Fibroblast of lung (primary cell): ENCODE measurements at regions not wholly inside any gene's neighbourhood (a gene's known extent, or its start where the extent isn't known, plus 50 kb on each side); places are given as distances from the start of the nearest gene placed in this dataset.

Source experiments
- DNase-seq, 2 donors: peaks; one replicate each; pipeline versions ENCODE4 v3.0.0 to v3.0.0-alpha.2; 2010; ENCODE audit warnings: low read depth in 2 of 2
- H2AFZ ChIP-seq: 2 replicates; pipeline ENCODE4 v1.5.1; 2012; ENCODE audit warnings: low read length, control low read depth, inconsistent platforms
- H3K27ac ChIP-seq: 2 replicates; pipeline ENCODE4 v1.5.1; 2011; ENCODE audit warnings: low read length, control low read depth; ENCODE audit not compliant: insufficient read depth
- H3K27me3 ChIP-seq: 2 replicates; pipeline ENCODE4 v1.5.1; 2011; ENCODE audit warnings: mild to moderate bottlenecking, low read length; ENCODE audit not compliant: control insufficient read depth, insufficient read depth
- H3K36me3 ChIP-seq: 2 replicates; pipeline ENCODE4 v1.5.1; 2011; ENCODE audit warnings: low read length; ENCODE audit not compliant: control insufficient read depth, insufficient read depth
- H3K4me1 ChIP-seq: 2 replicates; pipeline ENCODE4 v1.5.1; 2011; ENCODE audit warnings: low read length; ENCODE audit not compliant: control insufficient read depth, insufficient read depth; ENCODE audit errors: extremely low read depth
- H3K4me2 ChIP-seq: 2 replicates; pipeline ENCODE4 v1.5.1; 2011; ENCODE audit warnings: low read length, control low read depth; ENCODE audit not compliant: insufficient read depth; ENCODE audit errors: extremely low read depth
- H3K4me3 ChIP-seq, 4 experiments: fragments of 200-600 bp in 1 of 4; sonication (generic) in 1 of 4; replicated peaks in 1 of 4; 2 replicates each; pipeline ENCODE4 v1.5.1; 2011 to 2016; ENCODE audit warnings: low read length in 4 of 4, low read depth in 3 of 4, mild to moderate bottlenecking in 3 of 4, control low read depth in 2 of 4, inconsistent platforms in 1 of 4, mixed read lengths in 1 of 4; ENCODE audit not compliant: insufficient read depth in 1 of 4; ENCODE audit errors: control extremely low read depth in 1 of 4
- H3K79me2 ChIP-seq: 2 replicates; pipeline ENCODE4 v1.5.1; 2012; ENCODE audit warnings: mild to moderate bottlenecking, low read length, inconsistent platforms; ENCODE audit not compliant: control insufficient read depth, insufficient read depth
- H3K9ac ChIP-seq: 2 replicates; pipeline ENCODE4 v1.5.1; 2011; ENCODE audit warnings: mild to moderate bottlenecking, low read length, control low read depth; ENCODE audit not compliant: insufficient read depth
- H3K9me3 ChIP-seq: 2 replicates; pipeline ENCODE4 v1.5.1; 2012; ENCODE audit warnings: low read depth, low read length; ENCODE audit not compliant: control insufficient read depth, insufficient read depth
- H4K20me1 ChIP-seq: 2 replicates; pipeline ENCODE4 v1.5.1; 2011; ENCODE audit warnings: low read length; ENCODE audit not compliant: control insufficient read depth, insufficient read depth; ENCODE audit errors: extremely low read depth
- EZH2 ChIP-seq: IDR thresholded peaks from 2 replicates; pipeline ENCODE4 v1.5.1; 2012; ENCODE audit warnings: low read length, control low read depth, mild to moderate bottlenecking; ENCODE audit errors: missing control alignments
- TF ChIP-seq, protein P1 (sequence below), 2 donors: IDR thresholded peaks in 1 of 2; conservative IDR thresholded peaks in 1 of 2; 1 replicate in 1 of 2; 2 replicates in 1 of 2; pipeline ENCODE4 v1.5.1; 2011 to 2012; ENCODE audit warnings: low read length in 2 of 2, control low read depth in 1 of 2, inconsistent platforms in 1 of 2, low read depth in 1 of 2, mild to moderate bottlenecking in 1 of 2

DNA sequence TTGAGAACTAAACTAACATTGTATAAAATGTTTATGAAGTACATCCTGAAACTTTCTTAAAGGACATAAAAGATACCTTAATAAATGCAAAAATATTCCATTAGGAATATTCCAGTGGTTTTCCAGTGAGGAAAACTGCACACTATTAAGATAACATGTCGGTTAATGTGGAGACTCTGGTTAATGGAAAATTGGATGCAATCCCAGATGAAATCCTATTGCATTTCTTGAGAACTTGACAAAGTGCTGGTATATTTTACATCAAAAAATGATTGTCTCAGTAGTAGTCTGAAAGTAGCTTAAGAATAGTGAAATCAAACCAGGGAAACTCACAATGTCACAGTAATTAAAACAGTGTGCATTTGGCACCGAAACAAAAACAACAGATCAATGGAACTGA, 202.5 kb upstream of the MON1B start:
- Histone ChIP-seq H2AFZ (no peak overlapping the region), H4K20me1 (no peaks in the 10 kb centered on the region), H3K4me1 (no peaks in the 10 kb centered on the region)

DNA sequence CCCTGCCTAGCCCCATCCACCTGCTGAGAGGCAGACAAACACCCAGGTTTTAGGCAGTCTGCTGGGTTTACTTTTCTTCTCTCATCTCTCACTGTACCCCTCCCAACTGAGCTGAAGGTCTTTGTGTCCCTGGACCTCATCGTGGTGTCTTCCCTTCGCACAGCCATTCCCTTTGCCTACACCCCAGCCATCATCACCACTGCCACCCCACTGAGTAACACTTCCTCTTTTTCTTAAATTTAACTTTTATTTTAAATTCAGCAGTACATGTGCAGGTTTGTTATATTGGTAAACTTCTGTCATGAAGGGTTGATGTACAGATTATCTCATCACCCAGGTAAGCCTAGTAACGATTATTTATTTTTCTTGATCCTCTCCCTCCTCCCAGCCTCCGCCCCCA, 188.3 kb upstream of the MON1B start:
- H3K9ac ChIP-seq, result no peak overlapping the region
- no peak overlapping the region for H3K4me2 ChIP-seq
- H3K27me3 ChIP-seq, result no peaks in the 10 kb centered on the region
- H3K4me1 ChIP-seq, result no peaks in the 10 kb centered on the region
- H3K4me3 ChIP-seq, result no peak overlapping the region
- no peaks in the 10 kb centered on the region for H3K79me2 ChIP-seq
- no peaks in the 10 kb centered on the region for H4K20me1 ChIP-seq
- H3K9me3 ChIP-seq, result no peaks in the 10 kb centered on the region
- no peak for DNase-seq
- H3K27ac ChIP-seq, result no peak overlapping the region
- H3K36me3 ChIP-seq, result no peaks in the 10 kb centered on the region
- no peak for TF ChIP-seq EZH2
- no peak overlapping the region for H2AFZ ChIP-seq

More for the DNA sequence above, 202.5 kb upstream of the MON1B start:
- Histone ChIP-seq H3K9ac (no peak overlapping the region), H3K9me3 (no peaks in the 10 kb centered on the region), H3K79me2 (no peaks in the 10 kb centered on the region), H3K27me3 (no peaks in the 10 kb centered on the region), H3K36me3 (no peaks in the 10 kb centered on the region), H3K4me2 (no peak overlapping the region), H3K27ac (no peak overlapping the region), H3K4me3 (no peak overlapping the region)
- no peak for DNase-seq
- TF ChIP-seq, protein P1, sequence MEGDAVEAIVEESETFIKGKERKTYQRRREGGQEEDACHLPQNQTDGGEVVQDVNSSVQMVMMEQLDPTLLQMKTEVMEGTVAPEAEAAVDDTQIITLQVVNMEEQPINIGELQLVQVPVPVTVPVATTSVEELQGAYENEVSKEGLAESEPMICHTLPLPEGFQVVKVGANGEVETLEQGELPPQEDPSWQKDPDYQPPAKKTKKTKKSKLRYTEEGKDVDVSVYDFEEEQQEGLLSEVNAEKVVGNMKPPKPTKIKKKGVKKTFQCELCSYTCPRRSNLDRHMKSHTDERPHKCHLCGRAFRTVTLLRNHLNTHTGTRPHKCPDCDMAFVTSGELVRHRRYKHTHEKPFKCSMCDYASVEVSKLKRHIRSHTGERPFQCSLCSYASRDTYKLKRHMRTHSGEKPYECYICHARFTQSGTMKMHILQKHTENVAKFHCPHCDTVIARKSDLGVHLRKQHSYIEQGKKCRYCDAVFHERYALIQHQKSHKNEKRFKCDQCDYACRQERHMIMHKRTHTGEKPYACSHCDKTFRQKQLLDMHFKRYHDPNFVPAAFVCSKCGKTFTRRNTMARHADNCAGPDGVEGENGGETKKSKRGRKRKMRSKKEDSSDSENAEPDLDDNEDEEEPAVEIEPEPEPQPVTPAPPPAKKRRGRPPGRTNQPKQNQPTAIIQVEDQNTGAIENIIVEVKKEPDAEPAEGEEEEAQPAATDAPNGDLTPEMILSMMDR (conservative IDR thresholded peaks at IDR 0.05 in 1 of 2, IDR thresholded peaks at IDR 0.05 in 1 of 2; ENCODE audit: low read depth in 1 of 2, low read length in 2 of 2), result no peak
- TF ChIP-seq EZH2, result no peak

DNA sequence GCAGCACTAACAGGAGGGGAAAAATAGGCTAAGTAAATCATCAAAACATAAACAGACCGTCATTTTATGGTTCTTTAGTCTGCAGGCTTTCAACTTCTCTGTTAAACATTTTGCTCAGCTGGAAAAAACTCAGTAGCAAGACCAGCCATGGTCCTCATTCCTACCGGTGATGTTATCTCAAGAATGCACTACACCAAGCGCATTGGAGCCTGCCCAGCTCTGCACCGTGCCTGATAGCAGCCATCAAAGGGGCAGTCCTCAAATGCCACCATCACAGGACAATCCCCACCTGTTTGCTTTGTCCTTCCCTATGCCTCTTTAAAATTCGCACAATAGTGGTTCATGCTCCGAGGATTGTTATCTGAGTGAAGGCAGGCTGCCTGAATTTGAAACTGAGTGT, 181.5 kb upstream of the MON1B start:
- Histone ChIP-seq H3K79me2 (no peaks in the 10 kb centered on the region), H3K4me3 (no peak overlapping the region), H3K9ac (no peak overlapping the region), H3K4me2 (no peak overlapping the region), H2AFZ (no peak overlapping the region), H3K4me1 (no peaks in the 10 kb centered on the region), H3K9me3 (no peaks in the 10 kb centered on the region), H3K36me3 (no peaks in the 10 kb centered on the region), H4K20me1 (no peaks in the 10 kb centered on the region), H3K27me3 (no peaks in the 10 kb centered on the region), H3K27ac (no peak overlapping the region)
- TF ChIP-seq, protein P1 (conservative IDR thresholded peaks at IDR 0.05 in 1 of 2, IDR thresholded peaks at IDR 0.05 in 1 of 2; ENCODE audit: low read depth in 1 of 2, low read length in 2 of 2), result no peak
- no peak for TF ChIP-seq EZH2
- DNase-seq, result no peak
